Glomerular visceral epithelial cell (primary cell): ENCODE measurements at regions not wholly inside any gene's neighbourhood (a gene's known extent, or its start where the extent isn't known, plus 50 kb on each side); places are given as distances from the start of the nearest gene placed in this dataset.
A peak's percentile ranks its signal among the peaks of the same experiment; 100 is the strongest.
"Not testable (repeated sequence)": the region's sequence is repeated elsewhere in the genome, so short reads cannot be mapped to it uniquely, and the experiment has no call there.

Experiments used
- DNase-seq: peaks from one replicate; pipeline ENCODE4 v3.0.0-alpha.2; 2016; ENCODE audit errors: extremely low spot score

DNA sequence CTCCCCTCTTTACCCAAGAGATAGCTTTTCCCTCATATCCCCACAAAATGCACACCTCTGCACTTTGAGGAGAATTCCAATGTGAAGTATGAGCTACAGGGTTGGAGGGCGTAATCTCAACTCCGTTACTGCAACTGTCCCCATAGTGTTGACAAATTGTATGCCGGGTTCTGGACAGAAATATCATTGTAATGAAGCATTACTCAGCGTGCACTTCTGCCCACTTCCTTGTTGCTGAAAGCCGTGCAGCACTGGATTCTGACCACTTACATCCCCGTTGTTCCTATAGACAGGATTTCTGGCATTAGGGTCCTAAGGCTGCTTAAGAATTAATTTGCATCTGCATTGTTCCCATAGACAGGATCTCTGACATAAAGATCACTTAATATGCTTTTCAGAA, 205.6 kb downstream of the RHOU start:
- no peak for DNase-seq

DNA sequence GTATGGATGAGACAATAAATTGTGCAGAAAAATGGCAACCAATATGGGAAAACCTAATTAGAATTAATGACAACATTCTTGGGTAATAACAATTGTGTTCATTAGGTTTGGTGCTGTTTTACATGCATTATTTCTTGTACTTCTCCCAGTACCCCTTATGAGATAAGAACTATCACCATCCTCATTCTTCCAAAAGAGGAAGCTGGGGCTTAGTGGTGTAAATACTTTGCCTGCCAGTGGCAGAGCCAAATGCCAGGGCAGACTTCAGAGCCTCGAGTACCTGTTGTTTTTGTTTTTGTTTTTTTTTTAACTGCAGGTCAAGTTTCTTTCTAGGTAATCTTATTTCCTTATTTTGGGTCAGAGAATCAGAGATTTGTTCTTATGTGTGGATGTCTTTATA, 206.4 kb downstream of the RHOU start:
- DNase-seq, result no peak

DNA sequence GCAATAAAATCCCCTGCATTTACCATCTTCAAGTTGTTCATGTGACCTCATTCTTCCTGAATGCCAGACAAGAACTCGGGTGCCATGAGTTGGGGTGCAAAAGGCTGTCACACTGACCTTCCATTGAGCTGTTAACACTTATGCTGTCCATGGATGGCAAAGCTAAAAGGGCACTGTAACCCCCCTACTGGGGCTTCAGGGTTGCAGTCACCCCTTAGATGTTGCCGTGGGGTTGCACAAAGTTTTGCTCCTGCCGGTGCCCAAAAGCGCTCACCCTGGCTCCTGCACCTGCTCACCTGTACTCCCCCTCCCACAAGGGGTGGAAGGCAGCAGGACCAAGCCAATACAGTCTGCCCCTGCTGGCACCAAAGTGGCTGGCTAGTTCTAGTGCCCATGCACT, 208.2 kb downstream of the RHOU start:
- DNase-seq, result no peak

DNA sequence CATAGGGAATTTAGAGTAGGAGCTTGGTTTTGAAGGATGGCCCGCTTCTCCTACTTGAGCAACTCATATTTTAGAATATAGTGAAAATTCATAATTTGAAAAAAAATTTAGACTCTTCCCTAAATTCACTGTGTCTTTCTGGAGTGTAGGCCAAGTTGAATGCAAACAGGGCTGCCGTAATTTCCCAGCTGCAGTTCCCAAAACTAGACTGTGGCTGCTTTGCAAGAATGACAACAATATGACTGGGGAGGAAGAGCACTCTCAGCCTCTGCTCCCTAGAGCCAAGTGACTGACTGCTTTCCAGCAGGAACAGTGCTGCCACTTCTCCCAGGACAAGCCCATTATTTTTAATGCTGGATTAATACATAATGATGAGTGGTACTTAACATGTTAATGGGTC, 209.0 kb downstream of the RHOU start:
- DNase-seq, result no peak

DNA sequence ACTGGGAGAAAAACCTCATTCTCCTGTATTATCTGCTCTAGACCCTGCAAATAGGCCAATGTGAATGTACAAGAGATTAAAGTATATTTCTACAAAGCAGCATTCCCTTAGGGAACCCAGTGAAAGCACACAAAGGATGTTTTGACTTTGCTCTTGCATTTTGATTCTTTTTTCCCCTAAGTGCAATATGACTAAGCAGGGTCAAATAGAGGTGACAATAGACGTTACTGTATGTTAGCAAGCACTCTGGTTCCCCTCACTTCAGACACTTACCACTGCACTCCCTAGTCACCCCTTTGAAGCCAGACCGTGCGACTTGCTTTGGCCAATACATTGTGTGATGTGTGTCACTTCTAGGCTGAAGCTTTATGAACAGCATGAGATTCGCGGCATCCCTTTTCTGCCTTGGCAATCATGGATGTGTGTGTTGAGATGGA, 209.7 kb downstream of the RHOU start:
- no peak for DNase-seq

DNA sequence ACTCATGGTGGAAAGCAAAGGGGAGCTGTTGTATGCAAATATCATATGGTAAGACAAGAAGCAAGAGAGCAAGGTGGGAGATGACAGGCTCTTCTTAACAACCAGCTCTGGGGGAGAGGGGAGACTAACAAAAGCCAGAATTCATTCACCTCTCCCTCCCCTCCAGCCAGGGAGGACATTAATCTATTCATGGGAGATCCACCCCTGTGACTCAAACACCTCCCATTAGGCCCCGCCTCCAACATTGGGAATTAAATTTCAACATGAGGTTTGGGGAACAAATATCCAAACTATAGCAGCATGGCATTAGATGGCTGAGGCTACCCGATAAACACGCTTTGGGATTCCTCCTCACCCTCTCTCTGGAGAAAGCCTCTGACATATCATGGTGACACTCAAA, 210.6 kb downstream of the RHOU start:
- DNase-seq, result no peak

DNA sequence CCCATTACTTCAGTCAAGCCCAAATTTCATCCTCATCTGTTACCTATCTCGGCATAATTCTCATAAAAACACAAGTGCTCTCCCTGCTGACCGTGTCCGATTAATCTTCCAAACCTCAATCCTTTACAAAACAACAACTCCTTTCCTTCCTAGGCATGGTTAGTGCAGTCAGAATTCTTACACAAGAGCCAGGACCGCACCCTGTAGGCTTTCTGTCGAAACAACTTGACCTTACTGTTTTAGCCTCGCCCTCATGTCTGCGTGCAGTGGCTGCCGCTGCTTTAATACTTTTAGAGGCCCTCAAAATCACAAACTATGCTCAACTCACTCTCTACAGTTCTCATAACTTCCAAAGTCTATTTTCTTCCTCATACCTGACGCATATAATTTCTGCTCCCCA, 214.3 kb downstream of the RHOU start:
- DNase-seq, result not testable (repeated sequence)

DNA sequence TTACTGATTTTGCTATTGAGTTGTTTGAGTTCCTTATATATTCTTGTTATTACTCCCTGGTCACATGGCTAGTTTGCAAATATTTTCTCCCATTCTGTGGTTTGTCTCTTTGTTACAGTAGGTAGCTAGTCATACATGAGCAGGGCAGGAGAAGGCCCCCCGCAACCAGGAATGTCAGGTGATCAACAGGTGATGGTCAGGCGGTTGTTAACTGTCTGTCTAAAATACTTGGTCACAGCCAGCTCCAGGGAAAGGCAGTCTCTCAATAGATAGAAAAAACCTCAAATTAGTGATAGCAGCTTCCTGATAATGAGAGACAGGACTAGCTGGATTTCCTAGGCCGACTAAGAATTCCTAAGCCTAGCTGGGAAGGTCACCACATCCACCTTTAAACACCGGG, 217.9 kb downstream of the RHOU start:
- no peak for DNase-seq

DNA sequence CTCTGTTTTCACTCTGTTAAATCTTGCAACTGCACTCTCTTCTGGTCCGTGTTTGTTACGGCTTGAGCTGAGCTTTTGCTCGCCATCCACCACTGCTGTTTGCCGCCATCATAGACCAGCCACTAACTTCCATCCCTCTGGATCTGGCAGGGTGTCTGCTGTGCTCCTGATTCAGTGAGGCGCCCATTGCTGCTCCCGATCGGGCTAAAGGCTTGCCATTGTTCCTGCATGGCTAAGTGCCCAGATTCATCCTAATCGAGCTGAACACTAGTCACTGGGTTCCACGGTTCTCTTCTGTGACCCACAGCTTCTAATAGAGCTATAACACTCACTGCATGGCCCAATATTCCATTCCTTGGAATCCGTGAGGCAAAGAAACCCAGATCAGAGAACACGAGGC, 218.5 kb downstream of the RHOU start:
- not testable (repeated sequence) for DNase-seq

DNA sequence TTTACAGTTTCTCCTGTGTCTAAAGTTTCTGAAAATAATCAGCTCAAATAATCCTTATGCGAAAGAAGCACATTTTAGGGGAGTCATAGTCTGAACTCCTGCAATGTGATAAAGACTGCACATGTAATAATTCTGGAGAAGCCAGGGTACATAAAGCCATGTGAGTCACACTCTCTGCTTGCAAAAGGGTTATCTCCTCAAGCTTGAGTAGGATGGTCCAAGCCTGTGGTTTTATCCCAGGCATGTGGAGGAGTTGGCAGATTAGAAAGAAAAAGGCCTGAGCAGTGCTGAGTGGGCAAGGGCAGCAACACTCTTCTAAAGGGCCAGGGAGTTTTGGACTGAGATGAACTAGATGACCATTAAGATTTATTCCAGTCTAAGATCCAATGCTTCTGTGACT, 220.4 kb downstream of the RHOU start:
- no peak for DNase-seq

DNA sequence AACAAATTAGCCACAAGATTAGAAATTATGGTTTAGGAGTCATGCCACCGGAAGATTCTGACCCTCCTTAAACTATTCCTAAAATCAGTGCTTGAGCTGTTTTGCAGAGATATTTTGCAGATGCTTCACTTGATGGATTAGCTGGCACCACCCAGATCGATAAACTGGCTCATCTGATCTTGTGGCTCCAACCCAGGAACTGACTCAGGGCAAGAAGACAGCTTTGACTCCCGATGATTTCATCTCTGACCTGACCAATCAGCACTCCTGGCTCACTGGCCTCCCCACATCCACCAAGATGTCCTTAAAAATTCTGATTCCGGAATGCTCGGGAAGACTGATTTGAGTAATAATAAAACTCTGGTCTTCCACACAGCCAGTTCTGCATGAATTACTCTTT, 221.6 kb downstream of the RHOU start:
- no peak for DNase-seq

DNA sequence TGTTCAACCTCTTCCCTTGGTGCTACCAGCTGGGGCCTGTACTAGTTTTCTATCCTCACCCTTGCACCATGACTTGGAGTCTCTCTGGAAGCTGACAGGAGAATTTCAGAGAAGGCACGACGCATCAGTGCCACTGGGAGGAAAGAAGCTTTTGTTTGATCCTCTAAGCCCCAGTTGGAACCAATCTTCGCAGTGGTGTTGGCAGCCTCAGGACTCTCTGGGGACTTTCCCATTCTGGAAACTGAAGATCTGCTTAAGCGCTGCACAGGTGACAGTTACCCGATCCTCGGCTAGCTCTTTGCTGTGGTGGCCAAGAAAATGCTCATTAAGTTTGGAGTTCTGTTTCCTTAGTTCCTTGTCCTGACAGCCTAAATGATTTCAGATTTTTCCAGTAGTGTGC, 222.3 kb downstream of the RHOU start:
- DNase-seq, result no peak

DNA sequence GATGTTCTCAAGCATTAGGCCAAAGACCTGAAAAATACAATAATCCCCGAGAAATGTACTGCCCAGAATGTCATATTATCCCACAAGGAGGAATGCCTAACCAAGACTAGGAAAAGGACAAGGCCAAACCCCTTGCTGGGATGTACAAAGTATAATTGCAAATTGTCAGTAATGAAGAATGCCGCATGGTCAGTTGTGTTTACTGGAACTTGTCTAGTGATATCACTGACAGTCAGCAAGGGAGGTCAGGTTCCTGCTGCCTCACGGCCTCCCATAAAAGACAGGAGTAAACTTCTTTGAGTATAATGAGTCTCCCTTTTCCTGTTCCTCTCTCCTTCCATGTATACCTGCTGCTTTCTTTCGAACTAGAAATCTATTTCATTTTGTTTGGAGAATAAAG, 222.8 kb downstream of the RHOU start:
- no peak for DNase-seq

DNA sequence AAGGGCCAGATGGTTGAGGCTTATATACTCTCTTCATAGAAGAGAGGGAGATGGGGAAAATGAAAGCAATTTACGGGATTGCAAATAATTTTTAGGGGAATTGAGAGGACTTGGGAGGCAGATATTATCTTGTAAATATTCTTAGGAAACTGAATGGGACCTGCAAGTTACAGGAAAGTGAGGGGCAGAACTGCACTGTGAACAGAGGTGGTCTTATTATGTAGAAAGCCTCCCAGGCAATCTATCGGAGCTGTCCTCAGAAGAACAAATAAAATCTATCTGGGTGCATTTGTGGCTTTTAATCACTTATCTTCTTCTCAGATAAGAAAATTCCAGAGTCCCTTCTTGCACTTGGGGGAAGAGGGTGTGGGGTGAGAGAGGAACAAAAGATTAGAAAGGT, 223.5 kb downstream of the RHOU start:
- no peak for DNase-seq

DNA sequence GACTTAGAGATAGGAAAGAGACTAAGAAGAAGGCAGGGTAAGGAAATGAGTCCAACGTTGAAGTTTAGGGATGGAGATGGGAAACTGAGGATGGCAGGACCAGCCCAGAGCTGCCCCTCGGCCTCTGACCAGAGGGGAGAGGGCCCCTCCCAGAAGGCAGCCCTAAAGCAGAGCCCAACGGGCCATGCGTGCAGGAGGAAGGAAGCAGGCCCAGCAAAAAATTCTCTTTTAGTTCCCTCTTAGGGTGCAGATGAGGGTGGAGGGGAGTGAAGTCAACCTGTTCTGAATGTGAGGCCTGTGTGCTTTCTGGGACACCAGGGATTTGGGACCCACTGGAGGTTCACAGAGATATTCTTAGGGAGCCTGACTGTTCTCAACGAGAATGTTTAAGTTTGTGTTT, 225.4 kb downstream of the RHOU start:
- no peak for DNase-seq

DNA sequence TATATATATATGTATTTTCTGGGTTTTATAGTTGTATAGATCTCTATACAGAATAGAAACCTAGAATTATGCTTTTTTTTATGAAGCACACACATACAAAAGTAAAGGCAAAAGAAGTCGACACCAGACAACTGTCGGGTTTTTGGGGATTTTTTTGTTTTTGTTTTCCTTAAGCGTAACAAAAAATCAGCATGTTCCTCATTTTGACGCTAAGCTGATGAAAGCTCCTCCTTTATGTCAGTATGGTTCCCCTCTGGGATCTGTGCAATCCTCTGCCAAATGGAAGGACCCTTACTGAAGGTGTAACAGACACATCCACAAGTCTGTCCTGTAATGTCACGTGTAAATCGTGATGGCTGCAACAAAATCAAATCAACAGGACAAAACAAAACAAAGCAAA, 226.2 kb downstream of the RHOU start:
- DNase-seq, result no peak

DNA sequence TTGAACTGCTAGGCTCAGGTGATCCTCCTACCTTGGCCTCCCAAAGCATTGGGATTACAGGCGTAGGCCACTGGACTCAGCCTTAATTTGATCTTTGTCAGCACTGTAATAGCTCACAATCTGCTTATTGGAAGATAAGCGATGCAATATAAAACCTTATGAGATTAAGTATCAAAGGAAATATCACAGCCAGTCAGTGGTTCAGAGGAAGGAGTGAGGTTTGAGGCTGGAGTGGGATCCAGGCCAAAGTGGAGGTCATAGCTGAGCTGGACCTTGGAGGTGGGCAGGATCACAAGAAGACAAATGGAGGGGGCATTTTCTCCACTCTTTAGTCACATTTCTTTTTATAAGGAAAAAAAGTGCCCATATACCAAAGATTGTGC, 228.5 kb downstream of the RHOU start:
- no peak for DNase-seq

DNA sequence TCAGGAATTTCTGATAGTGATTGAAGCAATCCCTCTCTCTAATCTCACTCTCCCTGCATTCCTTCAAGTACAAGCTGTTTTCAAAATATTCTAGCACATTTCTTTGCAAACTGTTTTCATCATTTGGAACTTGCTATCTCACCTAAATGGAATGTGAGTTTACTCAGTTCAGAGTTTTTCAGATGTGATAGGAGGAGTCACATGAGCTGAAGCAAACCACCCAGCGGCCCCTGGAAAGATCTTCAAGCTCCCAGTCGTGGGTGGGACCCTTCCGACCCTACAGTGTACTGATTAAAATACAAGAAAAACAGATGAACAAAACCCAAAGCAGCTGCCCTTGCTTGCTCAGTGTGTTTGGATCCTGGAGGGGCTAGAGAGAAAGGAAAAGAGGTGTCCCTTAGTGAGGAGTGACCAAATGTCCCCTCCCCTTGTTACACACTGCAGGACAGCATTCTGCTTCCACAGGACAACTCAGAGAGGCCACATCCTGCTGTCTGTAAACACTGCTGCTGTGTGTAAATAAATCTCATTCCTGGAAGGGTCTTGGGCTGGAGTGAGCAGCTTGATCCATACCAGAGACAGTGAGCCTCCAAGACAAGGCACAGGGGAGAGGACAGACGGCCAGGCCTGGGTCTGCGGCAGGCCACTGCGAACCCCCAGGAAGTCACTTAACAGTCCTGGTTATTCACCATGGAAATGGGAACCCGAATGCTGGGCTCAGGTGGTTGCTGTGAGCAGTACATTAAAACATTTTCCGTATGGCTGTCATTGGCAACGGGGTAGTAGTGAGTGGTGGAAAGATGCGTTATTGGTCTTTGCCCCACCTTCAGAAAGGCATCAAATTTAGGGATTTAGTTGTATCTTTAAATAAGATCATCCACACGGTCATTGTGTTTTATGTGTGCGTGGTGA, 229.2 kb downstream of the RHOU start:
- peak; percentile 35 for DNase-seq

DNA sequence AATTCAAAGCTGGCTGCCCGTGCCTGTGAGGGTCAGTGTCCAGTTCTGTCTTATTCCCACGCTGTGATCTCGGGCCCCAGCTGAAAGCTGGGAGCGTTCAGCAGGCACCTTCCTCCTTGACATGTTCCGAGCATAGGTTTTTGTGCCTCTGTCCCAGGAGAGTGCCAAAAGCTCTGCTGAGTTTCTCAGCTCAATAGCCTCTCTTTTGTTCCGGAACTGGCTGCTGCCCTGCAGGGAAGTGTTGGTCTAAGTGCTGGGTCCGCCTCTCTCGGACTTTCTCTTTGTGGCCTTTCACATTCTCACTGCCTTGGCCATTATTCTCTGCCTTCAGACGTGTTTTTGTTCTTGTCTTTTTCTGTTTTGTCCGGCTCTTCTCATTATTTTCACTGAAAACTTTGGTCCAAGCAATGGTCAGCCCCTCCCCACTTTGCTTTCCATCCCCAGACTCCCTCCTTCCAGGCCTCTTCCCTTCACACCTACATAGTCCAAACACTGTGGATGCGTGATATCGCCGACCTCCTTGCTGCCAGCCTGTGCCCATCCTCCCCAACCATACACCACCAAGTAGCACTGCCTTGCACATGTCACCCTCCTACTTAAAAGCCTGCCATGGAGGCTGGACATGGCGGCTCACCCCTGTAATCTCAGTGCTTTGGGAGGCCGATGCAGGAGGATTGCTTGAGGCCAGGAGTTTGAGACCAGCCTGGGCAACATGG, 233.8 kb downstream of the RHOU start:
- DNase-seq, result no peak

DNA sequence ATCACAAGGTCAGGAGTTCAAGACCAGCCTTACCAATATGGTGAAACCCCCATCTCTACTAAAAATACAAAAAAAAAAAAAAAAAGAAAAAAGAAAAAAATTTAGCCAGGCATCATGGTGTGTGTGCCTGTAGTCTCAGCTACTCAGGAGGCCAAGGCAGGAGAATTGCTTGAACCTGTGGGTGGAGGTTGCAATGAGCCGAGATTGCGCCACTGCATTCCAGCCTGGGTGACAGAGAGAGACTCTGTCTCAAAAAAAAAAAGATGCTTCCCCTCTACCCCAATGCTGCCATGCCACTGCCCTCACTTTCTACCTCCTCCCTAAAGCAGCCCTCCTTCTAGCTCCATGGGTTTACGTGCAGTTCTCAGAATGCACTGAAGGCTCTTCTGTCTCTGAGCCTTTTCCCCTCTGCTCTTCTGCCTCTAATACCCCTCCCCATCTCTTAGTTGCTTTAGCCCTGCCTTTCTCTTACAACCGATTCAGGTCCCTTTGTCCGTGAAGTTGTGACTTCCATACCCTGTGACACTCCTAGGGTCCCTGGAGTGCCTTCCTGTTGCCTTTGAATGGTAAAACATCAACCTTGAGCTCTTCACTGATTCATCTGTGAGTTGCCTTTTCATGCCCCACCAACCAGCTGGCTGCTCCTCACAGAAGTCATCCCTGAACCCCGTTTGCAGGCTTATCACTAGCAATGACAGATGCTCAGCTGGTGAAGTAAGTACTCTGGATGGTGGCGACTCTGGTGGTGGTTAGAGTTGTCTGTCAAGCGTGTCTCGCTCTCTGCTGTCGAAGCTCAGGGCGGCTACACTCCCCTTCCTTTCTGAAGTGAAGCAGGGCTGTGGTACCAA, 234.9 kb downstream of the RHOU start:
- no peak for DNase-seq

DNA sequence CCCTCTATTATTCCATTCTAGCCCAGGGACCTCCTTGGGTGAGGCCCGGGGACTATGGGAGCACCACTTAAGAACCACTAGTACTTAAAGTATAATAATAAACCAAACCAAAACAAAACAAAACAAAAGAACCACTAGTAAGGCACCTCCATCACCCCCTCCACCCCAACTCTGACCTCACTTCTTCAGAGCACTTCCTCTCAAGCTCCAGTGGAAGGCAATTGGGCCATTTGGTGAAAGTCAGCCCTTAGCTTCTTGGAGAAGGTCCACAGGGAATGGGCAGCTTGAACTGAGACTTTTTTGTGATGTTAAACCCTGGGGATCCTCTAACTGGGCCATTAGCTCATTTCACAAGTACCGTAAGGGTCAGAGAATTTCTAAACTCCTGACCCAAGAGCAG, 237.3 kb downstream of the RHOU start:
- DNase-seq, result no peak

DNA sequence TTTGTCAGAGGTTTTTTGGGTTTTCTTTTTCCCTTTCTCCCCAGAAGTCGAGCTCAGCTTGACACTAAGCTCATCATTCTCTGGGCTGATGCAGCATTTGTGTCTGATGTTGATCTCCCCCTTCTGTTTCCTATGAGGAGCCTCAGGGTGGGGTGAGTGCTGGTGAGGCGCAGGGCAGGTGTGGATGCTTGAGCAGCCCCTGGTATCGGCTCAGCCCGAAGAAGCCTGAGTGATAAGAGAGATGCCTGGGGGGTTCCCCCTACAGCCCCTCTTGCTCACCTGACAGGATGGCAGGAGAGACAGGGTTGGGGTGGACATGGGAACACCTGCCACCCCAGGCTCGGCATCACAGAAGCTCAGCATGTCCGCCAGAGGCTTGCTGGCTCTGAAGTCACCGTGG, 239.0 kb downstream of the RHOU start:
- no peak for DNase-seq
